Body of pancreas (tissue), 4 donors: ENCODE measurements at regions not wholly inside any gene's neighbourhood (a gene's known extent, or its start where the extent isn't known, plus 50 kb on each side); places are given as distances from the start of the nearest gene placed in this dataset.

Source experiments
- ATAC-seq: fragments of 150-250 bp; one replicate; pipeline ENCODE4 v1.9.1; 2016
- DNase-seq, 4 donors: peaks; one replicate each; pipeline ENCODE4 v3.0.0-alpha.2; 2019
- H3K27ac ChIP-seq, 4 donors: fragments of 200-600 bp; sonication (generic); 1 replicate in 3 of 4; 2 replicates in 1 of 4; pipeline versions ENCODE4 v1.5.1 to v1.6.1; 2016 to 2019; ENCODE audit warnings: mild to moderate bottlenecking in 1 of 4, mixed read lengths in 1 of 4, moderate library complexity in 1 of 4
- H3K27me3 ChIP-seq, 2 donors: fragments of 200-600 bp; sonication (generic); one replicate each; pipeline ENCODE4 v1.6.0; 2016; ENCODE audit warnings: mild to moderate bottlenecking in 1 of 2
- H3K36me3 ChIP-seq, 2 donors: fragments of 200-600 bp; sonication (generic); replicated peaks in 1 of 2; 2 replicates each; pipeline ENCODE4 v1.5.1; 2016; ENCODE audit warnings: low read depth in 2 of 2; ENCODE audit not compliant: insufficient read depth in 1 of 2
- H3K4me1 ChIP-seq: fragments of 200-600 bp; sonication (generic); one replicate; pipeline ENCODE4 v1.6.0; 2016
- H3K4me3 ChIP-seq, 2 donors: fragments of 200-600 bp; sonication (generic); 1 replicate in 1 of 2; 2 replicates in 1 of 2; pipeline ENCODE4 v1.5.1; 2016 to 2019
- H3K9me3 ChIP-seq, 3 donors: fragments of 200-600 bp; sonication (generic); 1 replicate in 2 of 3; 2 replicates in 1 of 3; pipeline ENCODE4 v1.5.1; 2016
- POLR2A ChIP-seq, 3 donors: fragments of 450-650 bp; IDR thresholded peaks; one replicate each; pipeline ENCODE4 v1.6.1; 2016; ENCODE audit warnings: antibody characterized with exemption in 3 of 3, mild to moderate bottlenecking in 2 of 3
- WGBS, 2 donors: methylation state at CpG; one replicate each; pipeline ENCODE4 v1.1.5; 2017; 5-methylcytosine and 5-hydroxymethylcytosine counted together
- intact Hi-C: fragments of 100-400 bp; cut with DNase I; formaldehyde crosslinking; loops from one replicate; pipeline ENCODE4 v1.15.1; 2023
- TF ChIP-seq, protein P1 (sequence below), 7 experiments: fragments of 450-650 bp in 4 of 7; fragments of 200-600 bp in 3 of 7; sonication (generic) in 3 of 7; IDR thresholded peaks; one replicate each; pipeline ENCODE4 v1.5.1; 2016 to 2019; ENCODE audit warnings: antibody characterized with exemption in 7 of 7

DNA sequence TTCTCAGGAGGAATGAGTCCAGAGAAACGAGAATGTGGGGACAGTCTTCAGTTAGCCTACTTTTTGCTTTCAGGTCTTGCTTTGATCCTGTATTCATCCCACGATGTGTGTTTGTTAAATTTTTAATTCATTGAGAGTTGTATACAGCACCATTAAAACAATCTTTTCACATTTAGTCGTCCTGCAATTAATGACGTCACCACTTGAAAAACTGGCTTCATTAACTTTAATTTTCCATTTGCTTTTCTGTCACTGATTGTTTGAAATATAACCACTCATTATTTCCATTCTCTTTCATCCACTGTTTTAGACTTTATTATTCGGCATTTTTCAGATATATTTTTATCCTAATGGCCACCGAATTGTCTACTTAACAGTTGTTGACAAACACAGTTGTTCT lies 146.9 kb downstream of the TFEC start:
- Histone ChIP-seq H3K27ac (no peak overlapping the region), H3K4me1 (no peaks in the 10 kb centered on the region), H3K36me3 (no peaks in the 10 kb centered on the region), H3K9me3 (no peaks in the 10 kb centered on the region), H3K4me3 (no peak overlapping the region), H3K27me3 (no peaks in the 10 kb centered on the region)
- intact Hi-C loops: no loop called here
- ATAC-seq: no peak
- TF ChIP-seq, protein P1, sequence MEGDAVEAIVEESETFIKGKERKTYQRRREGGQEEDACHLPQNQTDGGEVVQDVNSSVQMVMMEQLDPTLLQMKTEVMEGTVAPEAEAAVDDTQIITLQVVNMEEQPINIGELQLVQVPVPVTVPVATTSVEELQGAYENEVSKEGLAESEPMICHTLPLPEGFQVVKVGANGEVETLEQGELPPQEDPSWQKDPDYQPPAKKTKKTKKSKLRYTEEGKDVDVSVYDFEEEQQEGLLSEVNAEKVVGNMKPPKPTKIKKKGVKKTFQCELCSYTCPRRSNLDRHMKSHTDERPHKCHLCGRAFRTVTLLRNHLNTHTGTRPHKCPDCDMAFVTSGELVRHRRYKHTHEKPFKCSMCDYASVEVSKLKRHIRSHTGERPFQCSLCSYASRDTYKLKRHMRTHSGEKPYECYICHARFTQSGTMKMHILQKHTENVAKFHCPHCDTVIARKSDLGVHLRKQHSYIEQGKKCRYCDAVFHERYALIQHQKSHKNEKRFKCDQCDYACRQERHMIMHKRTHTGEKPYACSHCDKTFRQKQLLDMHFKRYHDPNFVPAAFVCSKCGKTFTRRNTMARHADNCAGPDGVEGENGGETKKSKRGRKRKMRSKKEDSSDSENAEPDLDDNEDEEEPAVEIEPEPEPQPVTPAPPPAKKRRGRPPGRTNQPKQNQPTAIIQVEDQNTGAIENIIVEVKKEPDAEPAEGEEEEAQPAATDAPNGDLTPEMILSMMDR (IDR thresholded peaks at IDR 0.05): no peak
- no peak for TF ChIP-seq POLR2A (IDR thresholded peaks at IDR 0.05)
- WGBS, 2 donors: 81 to 86% methylated on average over 6 of the region's 6 CpGs
- no peak for DNase-seq

DNA sequence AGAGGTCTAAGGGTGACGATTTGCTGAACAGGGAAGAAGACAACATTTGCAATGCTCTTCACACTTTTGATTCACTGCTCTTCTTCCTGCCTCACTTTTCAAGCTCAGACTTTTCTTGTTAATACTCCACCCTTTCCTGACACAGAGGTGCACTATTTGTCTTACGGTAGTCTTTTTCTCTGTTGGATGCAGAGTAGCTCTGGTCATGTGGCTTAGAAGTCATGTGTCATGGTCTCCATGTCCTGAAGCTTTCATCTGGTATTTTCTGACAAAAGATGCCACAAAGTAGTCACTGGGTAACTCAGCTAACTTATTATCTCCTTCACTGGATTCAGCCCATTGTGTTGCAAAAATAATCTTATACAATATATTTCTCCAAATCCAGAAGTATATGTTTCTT lies 149.1 kb downstream of the TFEC start:
- 90 to 91% methylated on average over 2 of the region's 2 CpGs for WGBS, 2 donors
- no peak for ATAC-seq
- TF ChIP-seq, protein P1 (IDR thresholded peaks at IDR 0.05): no peak
- no peak for TF ChIP-seq POLR2A (IDR thresholded peaks at IDR 0.05)
- Histone ChIP-seq H3K27ac (no peak overlapping the region), H3K4me1 (no peaks in the 10 kb centered on the region), H3K36me3 (no peaks in the 10 kb centered on the region), H3K9me3 (no peaks in the 10 kb centered on the region), H3K27me3 (no peaks in the 10 kb centered on the region), H3K4me3 (no peak overlapping the region)
- intact Hi-C loops: no loop called here
- DNase-seq: no peak

DNA sequence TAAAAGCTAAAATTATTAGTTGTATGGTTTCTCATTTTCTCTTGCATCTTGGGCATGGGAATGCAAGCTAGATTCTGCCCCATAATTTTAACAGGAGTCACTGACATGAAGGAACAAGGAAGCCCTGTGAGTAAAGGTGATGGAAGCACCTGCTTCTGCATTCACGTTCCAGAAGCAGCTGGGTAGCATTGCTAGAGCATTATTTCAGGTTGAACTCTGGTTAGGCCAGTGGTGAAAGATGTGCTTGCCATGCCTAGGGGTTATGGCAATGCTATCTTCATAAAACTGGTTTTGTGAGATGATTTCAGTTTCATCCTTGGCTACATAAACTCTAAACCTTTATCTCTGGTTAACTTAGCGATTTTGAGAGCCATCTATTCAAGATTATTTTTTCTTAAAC lies 151.4 kb downstream of the TFEC start:
- DNase-seq: no peak
- TF ChIP-seq, protein P1 (IDR thresholded peaks at IDR 0.05): no peak
- no peak for TF ChIP-seq POLR2A (IDR thresholded peaks at IDR 0.05)
- Histone ChIP-seq H3K9me3 (no peaks in the 10 kb centered on the region), H3K36me3 (no peaks in the 10 kb centered on the region), H3K4me1 (no peaks in the 10 kb centered on the region), H3K27me3 (no peaks in the 10 kb centered on the region), H3K27ac (no peak overlapping the region), H3K4me3 (no peak overlapping the region)
- ATAC-seq: no peak
- intact Hi-C loops: no loop called here
- WGBS, 2 donors: 75 to 78% methylated on average over 2 of the region's 2 CpGs

DNA sequence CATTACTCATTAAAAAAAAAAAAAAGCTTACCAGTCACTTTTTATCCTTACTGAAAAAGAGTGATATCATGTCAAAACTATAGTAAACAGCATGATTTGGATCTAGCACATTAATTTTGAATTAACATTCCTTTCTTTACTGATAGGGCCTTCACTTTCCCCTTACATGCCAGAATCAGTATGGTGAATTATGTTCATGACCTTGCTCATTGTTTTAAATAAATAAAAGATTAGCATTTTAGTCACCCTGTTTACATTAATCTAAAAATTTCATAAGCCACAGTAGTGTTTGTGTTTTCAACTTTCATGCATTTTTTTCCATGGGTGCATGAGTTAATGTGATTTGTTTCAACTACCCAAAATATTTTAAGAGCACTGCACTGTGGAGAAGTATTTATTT lies 160.8 kb downstream of the TFEC start:
- H3K36me3 ChIP-seq: no peaks in the 10 kb centered on the region
- H3K4me1 ChIP-seq: no peaks in the 10 kb centered on the region
- intact Hi-C loops: no loop called here
- no peaks in the 10 kb centered on the region for H3K9me3 ChIP-seq
- ATAC-seq (no peak), DNase-seq (no peak)
- H3K27ac ChIP-seq: no peak overlapping the region
- H3K27me3 ChIP-seq: no peaks in the 10 kb centered on the region
- TF ChIP-seq, protein P1 (IDR thresholded peaks at IDR 0.05): no peak
- TF ChIP-seq POLR2A (IDR thresholded peaks at IDR 0.05): no peak
- H3K4me3 ChIP-seq: no peak overlapping the region

DNA sequence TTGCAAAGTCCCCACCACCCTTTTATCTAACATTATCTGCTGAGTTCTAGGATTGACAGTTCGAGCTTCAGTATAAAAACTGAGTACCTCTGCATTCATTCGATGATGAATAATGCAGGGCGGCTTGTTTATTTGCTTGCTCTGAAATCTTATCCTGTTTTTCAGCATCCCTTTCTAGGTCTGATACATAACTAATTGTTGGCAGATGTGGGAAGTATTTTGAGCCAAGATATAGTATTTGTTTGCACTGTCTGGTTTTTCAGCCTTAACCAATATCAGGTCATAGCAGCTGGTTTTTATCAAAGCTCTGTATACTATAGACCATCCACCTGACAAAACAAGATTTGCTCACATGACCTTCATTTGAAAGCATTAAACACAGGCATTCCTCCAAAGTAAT lies 161.4 kb downstream of the TFEC start:
- H3K36me3 ChIP-seq: no peaks in the 10 kb centered on the region
- ATAC-seq (no peak), DNase-seq (no peak)
- TF ChIP-seq, protein P1 (IDR thresholded peaks at IDR 0.05): no peak
- no peak for TF ChIP-seq POLR2A (IDR thresholded peaks at IDR 0.05)
- no peaks in the 10 kb centered on the region for H3K27me3 ChIP-seq
- no peaks in the 10 kb centered on the region for H3K4me1 ChIP-seq
- intact Hi-C loops: no loop called here
- H3K27ac ChIP-seq: no peak overlapping the region
- H3K9me3 ChIP-seq: no peaks in the 10 kb centered on the region
- WGBS, 2 donors: 30 to 41% methylated on average over 3 of the region's 3 CpGs
- no peak overlapping the region for H3K4me3 ChIP-seq
